GM12878 (cell line): ENCODE measurements at regions not wholly inside any gene's neighbourhood (a gene's known extent, or its start where the extent isn't known, plus 50 kb on each side); places are given as distances from the start of the nearest gene placed in this dataset.

Experiments used
- ATAC-seq: fragments of 200-7000 bp; cut with Tn5 transposase; 3 replicates; pipeline ENCODE4 v1.9.1; 2020; ENCODE audit warnings: mild to moderate bottlenecking, moderate library complexity
- BruUV-seq: library from RNA; stranded (reverse); fragments of 400-500 nt; replicated peaks from 2 replicates; lab custom pipeline; 2021; lab: Mats Ljungman, UMichigan
- CTCF ChIA-PET: fragments of 300-600 bp; sonication (Branson Sonifier 250); formaldehyde crosslinking; extraction: SDS; loops from one replicate; lab custom pipeline; 2021; ENCODE audit warnings: inconsistent platforms; lab: Yijun Ruan, JAX
- POLR2A ChIA-PET: fragments of 350-600 bp; formaldehyde crosslinking; extraction: SDS; loops from one replicate; lab custom pipeline; 2021; ENCODE audit warnings: inconsistent platforms; lab: Charles Lee
- RAD21 ChIA-PET: fragments of 300-600 bp; sonication (Branson Sonifier 250); formaldehyde crosslinking; loops from one replicate; lab custom pipeline; 2023; ENCODE audit warnings: antibody characterized with exemption; ENCODE audit not compliant: unreplicated experiment; lab: Charles Lee
- SMC1A ChIA-PET: fragments of 300-600 bp; sonication (Branson Sonifier 250); formaldehyde crosslinking; loops from one replicate; lab custom pipeline; 2023; ENCODE audit not compliant: unreplicated experiment, uncharacterized antibody; lab: Charles Lee
- DNase-seq: peaks from one replicate; pipeline ENCODE4 v3.0.0-alpha.2; 2011; ENCODE audit warnings: low read depth, low spot score
- FAIRE-seq: peaks from 3 replicates; lab custom pipeline; 2011; peaks lifted over from hg19 to GRCh38; lab: Jason Lieb, UNC
- H2AFZ ChIP-seq: 2 replicates; pipeline ENCODE4 v1.6.0; 2011; ENCODE audit warnings: low read depth, low read length, control low read depth; ENCODE audit not compliant: control insufficient read depth
- H3K27ac ChIP-seq: 2 replicates; pipeline ENCODE4 v1.5.1; 2011; ENCODE audit warnings: control low read depth; ENCODE audit not compliant: control insufficient read depth, insufficient read depth
- H3K27me3 ChIP-seq, 2 experiments: replicated peaks in 1 of 2; 2 replicates each; pipeline versions ENCODE4 v1.6.0 to v1.6.1; 2011; ENCODE audit warnings: low read length in 1 of 2; ENCODE audit not compliant: control insufficient read depth in 2 of 2, insufficient read depth in 2 of 2
- H3K36me3 ChIP-seq, 2 experiments: 2 replicates each; pipeline ENCODE4 v1.5.1; 2011; ENCODE audit warnings: low read length in 1 of 2; ENCODE audit not compliant: control insufficient read depth in 2 of 2, insufficient read depth in 2 of 2
- H3K4me1 ChIP-seq: 2 replicates; pipeline ENCODE4 v1.6.1; 2011; ENCODE audit warnings: mild to moderate bottlenecking, low read length, moderate library complexity, mixed read lengths; ENCODE audit not compliant: control insufficient read depth, insufficient read depth
- H3K4me2 ChIP-seq: 2 replicates; pipeline ENCODE4 v1.6.0; 2011; ENCODE audit warnings: control low read depth; ENCODE audit not compliant: control insufficient read depth, insufficient read depth
- H3K4me3 ChIP-seq: fragments of 200-600 bp; sonication (generic); 2 replicates; pipeline ENCODE4 v1.5.1; 2016
- H3K79me2 ChIP-seq: 2 replicates; pipeline ENCODE4 v1.6.0; 2011; ENCODE audit warnings: low read length; ENCODE audit not compliant: control insufficient read depth, insufficient read depth
- H3K9ac ChIP-seq: 2 replicates; pipeline ENCODE4 v1.8.0; 2011; ENCODE audit warnings: low read length, control low read depth, mixed read lengths; ENCODE audit not compliant: control insufficient read depth, insufficient read depth
- H3K9me3 ChIP-seq: replicated peaks from 3 replicates; pipeline ENCODE4 v1.5.1; 2011; ENCODE audit warnings: mild to moderate bottlenecking, low read length; ENCODE audit not compliant: control insufficient read depth, insufficient read depth
- H4K20me1 ChIP-seq: 2 replicates; pipeline ENCODE4 v1.6.0; 2011; ENCODE audit not compliant: control insufficient read depth, insufficient read depth
- CREB1 ChIP-seq: IDR thresholded peaks from 2 replicates; pipeline ENCODE4 v1.6.1; 2012; ENCODE audit warnings: low read depth, mild to moderate bottlenecking, inconsistent platforms
- FOS ChIP-seq: IDR thresholded peaks from 3 replicates; pipeline ENCODE4 v1.6.1; 2011; ENCODE audit warnings: borderline replicate concordance; ENCODE audit not compliant: insufficient read length; ENCODE audit errors: extremely low read depth
- FOXM1 ChIP-seq: IDR thresholded peaks from 2 replicates; pipeline ENCODE4 v1.6.1; 2012; ENCODE audit warnings: low read depth, mild to moderate bottlenecking, inconsistent platforms, low read length, moderate library complexity
- GABPA ChIP-seq: IDR thresholded peaks from 2 replicates; pipeline ENCODE4 v1.6.1; 2014; ENCODE audit warnings: antibody characterized with exemption, low read depth, mild to moderate bottlenecking, inconsistent platforms
- HDAC6 ChIP-seq: fragments of 200-600 bp; sonication (generic); IDR thresholded peaks from one replicate; pipeline ENCODE4 v1.8.0; 2017; ENCODE audit warnings: antibody characterized with exemption; ENCODE audit not compliant: unreplicated experiment
- IRF4 ChIP-seq: IDR thresholded peaks from 2 replicates; pipeline ENCODE4 v1.6.1; 2011; ENCODE audit warnings: low read depth, low read length
- MTA3 ChIP-seq: IDR thresholded peaks from 2 replicates; pipeline ENCODE4 v1.6.1; 2012; ENCODE audit warnings: low read length, inconsistent platforms, borderline replicate concordance
- NBN ChIP-seq: fragments of 450-650 bp; IDR thresholded peaks from 2 replicates; pipeline ENCODE4 v1.6.1; 2016
- NFXL1 ChIP-seq: fragments of 450-650 bp; IDR thresholded peaks from 2 replicates; pipeline ENCODE4 v1.6.1; 2017; ENCODE audit warnings: antibody characterized with exemption, mild to moderate bottlenecking, borderline replicate concordance
- PAX5 ChIP-seq: IDR thresholded peaks from 2 replicates; pipeline ENCODE4 v1.6.1; 2011; ENCODE audit warnings: low read depth, low read length, borderline replicate concordance
- POU2F2 ChIP-seq: IDR thresholded peaks from 3 replicates; pipeline ENCODE4 v1.6.1; 2011; ENCODE audit warnings: low read depth, mild to moderate bottlenecking, low read length, borderline replicate concordance
- STAT3 ChIP-seq: IDR thresholded peaks from 2 replicates; pipeline ENCODE4 v1.6.1; 2011; ENCODE audit warnings: low read depth, low read length, improper control_type of control experiment
- WGBS: methylation state at CpG from one replicate; pipeline ENCODE4 v1.1.6; 2016; ENCODE audit warnings: low lambda C conversion rate; ENCODE audit not compliant: insufficient replicate concordance, insufficient coverage; ENCODE audit errors: missing lambda C conversion rate; 5-methylcytosine and 5-hydroxymethylcytosine counted together
- in situ Hi-C: fragments of 300-500 bp; cut with MboI; formaldehyde crosslinking; loops from 9 replicates; pipeline ENCODE4 v1.14.3; 2018; ENCODE audit warnings: mixed read lengths
- intact Hi-C: fragments of 100-400 bp; cut with micrococcal nuclease; formaldehyde crosslinking; loops from one replicate; pipeline ENCODE4 v1.14.2; 2022; ENCODE audit not compliant: unreplicated experiment
- TF ChIP-seq, protein P1 (sequence below): IDR thresholded peaks from 2 replicates; pipeline ENCODE4 v1.6.1; 2012; ENCODE audit warnings: low read depth, low read length, improper control_type of control experiment
- TF ChIP-seq, protein P2 (sequence below): IDR thresholded peaks from 2 replicates; pipeline ENCODE4 v1.6.1; 2011; ENCODE audit warnings: mild to moderate bottlenecking, low read depth, low read length, moderate library complexity; ENCODE audit not compliant: insufficient replicate concordance

DNA sequence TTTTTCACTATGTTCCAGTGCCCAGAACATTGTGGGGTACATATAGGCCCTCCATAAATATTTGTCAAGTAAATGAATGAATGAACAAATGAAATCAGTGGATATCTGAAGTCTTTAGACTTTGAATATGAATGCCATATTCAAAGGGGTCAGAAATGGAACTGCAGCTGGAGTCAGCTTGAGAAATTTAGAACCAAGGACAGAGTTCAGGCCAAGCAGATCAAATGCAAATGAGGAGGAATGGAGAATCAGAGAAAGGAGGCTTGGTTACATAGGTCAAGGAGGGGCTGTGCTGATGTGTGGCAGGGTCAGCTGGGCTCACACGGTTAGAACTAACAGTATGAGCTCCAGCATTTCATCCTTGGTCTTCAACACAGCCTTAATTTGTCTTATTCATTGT, 104.0 kb upstream of the SEL1L start:
- BruUV-seq = no TSS peak
- TF ChIP-seq NBN = no peak
- TF ChIP-seq IRF4 = no peak
- TF ChIP-seq CREB1 = no peak
- TF ChIP-seq FOXM1 = no peak

DNA sequence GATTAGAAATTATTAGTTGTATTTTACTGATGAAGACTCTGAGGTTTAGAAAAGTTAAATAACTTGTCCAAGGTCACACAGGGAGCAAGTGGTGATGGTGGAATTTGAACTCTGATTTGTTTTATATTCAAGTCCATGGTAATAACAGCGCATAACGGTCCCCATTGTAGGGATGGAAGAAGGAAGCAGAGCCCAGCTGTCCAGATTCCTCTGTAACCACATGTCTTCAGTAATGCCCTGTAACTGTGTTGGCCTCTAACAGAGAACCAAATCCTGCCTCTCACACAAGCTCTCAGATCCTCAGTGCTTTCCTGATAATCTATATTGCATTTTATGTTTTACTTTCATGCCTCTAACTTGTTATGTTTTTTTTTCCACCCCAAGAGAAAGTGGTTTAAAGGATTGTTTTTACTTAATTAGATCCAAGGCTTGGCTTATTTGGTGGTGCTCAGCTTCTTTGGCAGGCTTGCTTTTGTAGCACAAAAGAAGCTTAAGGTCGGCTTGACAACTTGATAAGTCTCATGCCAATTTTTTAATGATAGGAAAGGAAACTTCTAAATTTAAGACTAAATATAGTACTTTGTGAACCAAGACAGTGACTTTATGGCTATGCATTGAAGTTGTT, 105.1 kb upstream of the SEL1L start:
- intact Hi-C loops = no loop called here
- RAD21 ChIA-PET = no interaction called here
- CTCF ChIA-PET = interaction anchor here (1.5 kb wide), 1 partner anchor 13 kb away, joined by 4 read pairs; no protein-coding TSS in a partner anchor
- 49% methylated on average over 3 of the region's 3 CpGs for WGBS
- no peaks in the 10 kb centered on the region; a peak in 1 of 4 replicates for H3K27me3 ChIP-seq
- DNase-seq (no peak), FAIRE-seq (no peak), ATAC-seq (no peak)
- H3K9ac ChIP-seq = no peak overlapping the region
- H3K79me2 ChIP-seq = no peaks in the 10 kb centered on the region
- no peak overlapping the region for H3K4me3 ChIP-seq
- TF ChIP-seq, protein P1, sequence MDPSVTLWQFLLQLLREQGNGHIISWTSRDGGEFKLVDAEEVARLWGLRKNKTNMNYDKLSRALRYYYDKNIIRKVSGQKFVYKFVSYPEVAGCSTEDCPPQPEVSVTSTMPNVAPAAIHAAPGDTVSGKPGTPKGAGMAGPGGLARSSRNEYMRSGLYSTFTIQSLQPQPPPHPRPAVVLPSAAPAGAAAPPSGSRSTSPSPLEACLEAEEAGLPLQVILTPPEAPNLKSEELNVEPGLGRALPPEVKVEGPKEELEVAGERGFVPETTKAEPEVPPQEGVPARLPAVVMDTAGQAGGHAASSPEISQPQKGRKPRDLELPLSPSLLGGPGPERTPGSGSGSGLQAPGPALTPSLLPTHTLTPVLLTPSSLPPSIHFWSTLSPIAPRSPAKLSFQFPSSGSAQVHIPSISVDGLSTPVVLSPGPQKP = no peak
- no peak for TF ChIP-seq MTA3
- TF ChIP-seq HDAC6 = no peak
- TF ChIP-seq POU2F2 = no peak
- TF ChIP-seq PAX5 = no peak
- no peak for TF ChIP-seq FOS
- no peak for TF ChIP-seq GABPA
- no peak for TF ChIP-seq NBN
- TF ChIP-seq STAT3 = no peak
- no peak for TF ChIP-seq NFXL1
- TF ChIP-seq, protein P2, sequence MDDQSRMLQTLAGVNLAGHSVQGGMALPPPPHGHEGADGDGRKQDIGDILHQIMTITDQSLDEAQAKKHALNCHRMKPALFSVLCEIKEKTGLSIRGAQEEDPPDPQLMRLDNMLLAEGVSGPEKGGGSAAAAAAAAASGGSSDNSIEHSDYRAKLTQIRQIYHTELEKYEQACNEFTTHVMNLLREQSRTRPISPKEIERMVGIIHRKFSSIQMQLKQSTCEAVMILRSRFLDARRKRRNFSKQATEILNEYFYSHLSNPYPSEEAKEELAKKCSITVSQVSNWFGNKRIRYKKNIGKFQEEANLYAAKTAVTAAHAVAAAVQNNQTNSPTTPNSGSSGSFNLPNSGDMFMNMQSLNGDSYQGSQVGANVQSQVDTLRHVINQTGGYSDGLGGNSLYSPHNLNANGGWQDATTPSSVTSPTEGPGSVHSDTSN = no peak
- SMC1A ChIA-PET = interaction anchor here (1.0 to 1.6 kb wide), 2 partner anchors 11 to 32 kb away, joined by 3 read pairs; no protein-coding TSS in a partner anchor
- H3K4me2 ChIP-seq = no peak overlapping the region
- H2AFZ ChIP-seq = no peak overlapping the region
- no peaks in the 10 kb centered on the region for H3K4me1 ChIP-seq
- no peaks in the 10 kb centered on the region for H3K36me3 ChIP-seq
- no peaks in the 10 kb centered on the region for H3K9me3 ChIP-seq
- no TSS peak for BruUV-seq
- no peaks in the 10 kb centered on the region for H4K20me1 ChIP-seq
- H3K27ac ChIP-seq = no peak overlapping the region
- in situ Hi-C loops = no loop called here
- POLR2A ChIA-PET = no interaction called here

More for the DNA sequence above, 104.0 kb upstream of the SEL1L start:
- no peak for DNase-seq
- in situ Hi-C loops (no loop called here), intact Hi-C loops (no loop called here)
- POLR2A ChIA-PET = no interaction called here
- Histone ChIP-seq H2AFZ (no peak overlapping the region), H3K27ac (no peak overlapping the region), H3K9me3 (no peaks in the 10 kb centered on the region), H3K4me3 (no peak overlapping the region), H3K4me2 (no peak overlapping the region), H4K20me1 (no peaks in the 10 kb centered on the region), H3K9ac (no peak overlapping the region), H3K36me3 (no peaks in the 10 kb centered on the region), H3K79me2 (no peaks in the 10 kb centered on the region), H3K27me3 (no peaks in the 10 kb centered on the region; a peak in 1 of 4 replicates), H3K4me1 (no peaks in the 10 kb centered on the region)
- ATAC-seq = no peak
- CTCF ChIA-PET = interaction anchor here (1.5 kb wide), 1 partner anchor 12 kb away, joined by 4 read pairs; no protein-coding TSS in a partner anchor
- SMC1A ChIA-PET = interaction anchor here (1.6 kb wide), 1 partner anchor 31 kb away, joined by 3 read pairs; no protein-coding TSS in a partner anchor
- WGBS = 0% methylated on average over 1 of the region's 1 CpG
- RAD21 ChIA-PET = no interaction called here
- FAIRE-seq = no peak
